Activated T-cell treated with anti-CD3 and anti-CD28 coated beads, Interleukin-2, amount 50 U/mL, for 24 hours (primary cell): ENCODE measurements at regions not wholly inside any gene's neighbourhood (a gene's known extent, or its start where the extent isn't known, plus 50 kb on each side); places are given as distances from the start of the nearest gene placed in this dataset.
"Not testable (repeated sequence)": the region's sequence is repeated elsewhere in the genome, so short reads cannot be mapped to it uniquely, and the experiment has no call there.

Experiments
- DNase-seq: peaks from one replicate; pipeline ENCODE4 v3.0.0-alpha.2; 2020
- H3K27ac Mint-ChIP-seq: 2 replicates; pipeline ENCODE4 v1.8.0; 2020; ENCODE audit warnings: mild to moderate bottlenecking, mixed read lengths
- H3K27me3 Mint-ChIP-seq: 2 replicates; pipeline ENCODE4 v1.8.0; 2020; ENCODE audit warnings: mixed read lengths
- H3K36me3 Mint-ChIP-seq: 2 replicates; pipeline ENCODE4 v1.8.0; 2020; ENCODE audit warnings: low read depth, mixed read lengths
- H3K4me1 Mint-ChIP-seq: 2 replicates; pipeline ENCODE4 v1.8.0; 2020; ENCODE audit warnings: low read depth, mixed read lengths
- H3K4me3 Mint-ChIP-seq: 2 replicates; pipeline ENCODE4 v1.8.0; 2020; ENCODE audit warnings: mild to moderate bottlenecking, moderate library complexity, mixed read lengths
- H3K9me3 Mint-ChIP-seq: 2 replicates; pipeline ENCODE4 v1.8.0; 2020; ENCODE audit warnings: mixed read lengths

- Mint-ChIP-seq H3K36me3 (no peaks in the 10 kb centered on the region), H3K4me3 (no peak overlapping the region), H3K4me1 (peaks cover 10% of the 10 kb centered on the region), H3K27me3 (no peaks in the 10 kb centered on the region), H3K9me3 (no peaks in the 10 kb centered on the region), H3K27ac (no peak overlapping the region)
- DNase-seq = no peak
These were observed 231.9 kb upstream of the COX10 start for GRCh38 chr17:13837417-13837816.

- DNase-seq = no peak
- Mint-ChIP-seq H3K4me1 (peaks cover 10% of the 10 kb centered on the region), H3K4me3 (no peak overlapping the region), H3K27ac (peak overlapping the region; percentile 73), H3K9me3 (no peaks in the 10 kb centered on the region), H3K27me3 (no peaks in the 10 kb centered on the region), H3K36me3 (no peaks in the 10 kb centered on the region)
These were observed 229.1 kb upstream of the COX10 start for GRCh38 chr17:13840254-13840653.

- no peaks in the 10 kb centered on the region for H3K36me3 Mint-ChIP-seq
- H3K4me1 Mint-ChIP-seq = peaks cover 10% of the 10 kb centered on the region
- no peak overlapping the region for H3K27ac Mint-ChIP-seq
- H3K27me3 Mint-ChIP-seq = no peaks in the 10 kb centered on the region
- no peak overlapping the region for H3K4me3 Mint-ChIP-seq
- DNase-seq = no peak
- H3K9me3 Mint-ChIP-seq = no peaks in the 10 kb centered on the region
These were observed 225.3 kb upstream of the COX10 start for GRCh38 chr17:13843862-13844635.

GRCh38 chr17:13851889-13852288, 217.4 kb upstream of the COX10 start:
- H3K27me3 Mint-ChIP-seq = no peaks in the 10 kb centered on the region
- H3K4me3 Mint-ChIP-seq = no peak overlapping the region
- peaks cover 5% of the 10 kb centered on the region for H3K9me3 Mint-ChIP-seq
- no peaks in the 10 kb centered on the region for H3K4me1 Mint-ChIP-seq
- no peak for DNase-seq
- no peak overlapping the region for H3K27ac Mint-ChIP-seq
- H3K36me3 Mint-ChIP-seq = peaks cover 7% of the 10 kb centered on the region

GRCh38 chr17:13855730-13856129, 213.6 kb upstream of the COX10 start:
- not testable (repeated sequence) for H3K27ac Mint-ChIP-seq, H3K36me3 Mint-ChIP-seq, H3K4me3 Mint-ChIP-seq, DNase-seq, H3K4me1 Mint-ChIP-seq, H3K27me3 Mint-ChIP-seq
- H3K9me3 Mint-ChIP-seq = peaks cover 17% of the 10 kb centered on the region

- H3K36me3 Mint-ChIP-seq = peaks cover 1% of the 10 kb centered on the region
- H3K9me3 Mint-ChIP-seq = peaks cover 11% of the 10 kb centered on the region
- no peak for DNase-seq
- H3K4me1 Mint-ChIP-seq = peaks cover 3% of the 10 kb centered on the region
- H3K27ac Mint-ChIP-seq = no peak overlapping the region
- H3K4me3 Mint-ChIP-seq = no peak overlapping the region
- H3K27me3 Mint-ChIP-seq = no peaks in the 10 kb centered on the region
These were observed 207.0 kb upstream of the COX10 start for GRCh38 chr17:13862346-13862745.

GRCh38 chr17:13863436-13863835, 205.9 kb upstream of the COX10 start:
- H3K27ac Mint-ChIP-seq = no peak overlapping the region

GRCh38 chr17:13864521-13864920, 204.8 kb upstream of the COX10 start:
- no peak for DNase-seq
- Mint-ChIP-seq H3K4me1 (peaks cover 3% of the 10 kb centered on the region), H3K27ac (no peak overlapping the region), H3K27me3 (no peaks in the 10 kb centered on the region), H3K4me3 (no peak overlapping the region), H3K36me3 (no peaks in the 10 kb centered on the region), H3K9me3 (peaks cover 4% of the 10 kb centered on the region)

More at GRCh38 chr17:13863436-13863835, 205.9 kb upstream of the COX10 start:
- H3K4me3 Mint-ChIP-seq = no peak overlapping the region
- H3K4me1 Mint-ChIP-seq = peaks cover 3% of the 10 kb centered on the region
- no peak for DNase-seq
- peaks cover 1% of the 10 kb centered on the region for H3K36me3 Mint-ChIP-seq
- peaks cover 4% of the 10 kb centered on the region for H3K9me3 Mint-ChIP-seq
- H3K27me3 Mint-ChIP-seq = no peaks in the 10 kb centered on the region

GRCh38 chr17:13865650-13866049, 203.7 kb upstream of the COX10 start:
- Mint-ChIP-seq H3K9me3 (peaks cover 4% of the 10 kb centered on the region), H3K4me1 (peaks cover 3% of the 10 kb centered on the region), H3K4me3 (no peak overlapping the region), H3K27ac (no peak overlapping the region), H3K36me3 (no peaks in the 10 kb centered on the region), H3K27me3 (no peaks in the 10 kb centered on the region)
- no peak for DNase-seq

GRCh38 chr17:13869331-13869940, 199.9 kb upstream of the COX10 start:
- Mint-ChIP-seq H3K36me3 (no peaks in the 10 kb centered on the region), H3K27me3 (no peaks in the 10 kb centered on the region), H3K27ac (no peak overlapping the region), H3K9me3 (peaks cover 4% of the 10 kb centered on the region), H3K4me3 (no peak overlapping the region), H3K4me1 (peaks cover 3% of the 10 kb centered on the region)
- DNase-seq = no peak

GRCh38 chr17:13871261-13871660, 198.0 kb upstream of the COX10 start:
- no peak for DNase-seq
- Mint-ChIP-seq H3K27ac (no peak overlapping the region), H3K4me1 (no peaks in the 10 kb centered on the region), H3K36me3 (no peaks in the 10 kb centered on the region), H3K4me3 (no peak overlapping the region), H3K9me3 (peaks cover 4% of the 10 kb centered on the region), H3K27me3 (no peaks in the 10 kb centered on the region)

GRCh38 chr17:13874134-13874533, 195.2 kb upstream of the COX10 start:
- Mint-ChIP-seq H3K36me3 (no peaks in the 10 kb centered on the region), H3K9me3 (peaks cover 2% of the 10 kb centered on the region), H3K4me1 (no peaks in the 10 kb centered on the region), H3K4me3 (no peak overlapping the region), H3K27ac (no peak overlapping the region), H3K27me3 (no peaks in the 10 kb centered on the region)
- no peak for DNase-seq

- no peak overlapping the region for H3K27ac Mint-ChIP-seq
- peaks cover 2% of the 10 kb centered on the region for H3K9me3 Mint-ChIP-seq
- H3K4me1 Mint-ChIP-seq = no peaks in the 10 kb centered on the region
- no peak overlapping the region for H3K4me3 Mint-ChIP-seq
- H3K36me3 Mint-ChIP-seq = no peaks in the 10 kb centered on the region
- no peak for DNase-seq
- H3K27me3 Mint-ChIP-seq = no peaks in the 10 kb centered on the region
These were observed 194.5 kb upstream of the COX10 start for GRCh38 chr17:13874817-13875216.

- Mint-ChIP-seq H3K27me3 (no peaks in the 10 kb centered on the region), H3K4me3 (no peak overlapping the region), H3K27ac (no peak overlapping the region), H3K4me1 (no peaks in the 10 kb centered on the region), H3K36me3 (peaks cover 1% of the 10 kb centered on the region), H3K9me3 (peaks cover 3% of the 10 kb centered on the region)
- DNase-seq = no peak
These were observed 189.3 kb upstream of the COX10 start for GRCh38 chr17:13879961-13880466.

GRCh38 chr17:13883659-13884058, 185.6 kb upstream of the COX10 start:
- no peak for DNase-seq
- H3K4me3 Mint-ChIP-seq = no peak overlapping the region
- H3K27ac Mint-ChIP-seq = no peak overlapping the region
- no peaks in the 10 kb centered on the region for H3K4me1 Mint-ChIP-seq
- peaks cover 1% of the 10 kb centered on the region for H3K36me3 Mint-ChIP-seq
- H3K27me3 Mint-ChIP-seq = no peaks in the 10 kb centered on the region
- H3K9me3 Mint-ChIP-seq = peaks cover 3% of the 10 kb centered on the region
